HCT116 (cell line): ENCODE measurements at regions not wholly inside any gene's neighbourhood (a gene's known extent, or its start where the extent isn't known, plus 50 kb on each side); places are given as distances from the start of the nearest gene placed in this dataset.

Source experiments
- ATAC-seq: fragments of 200-7000 bp; cut with Tn5 transposase; 2 replicates; pipeline ENCODE4 v1.9.1; 2020; ENCODE audit warnings: mild to moderate bottlenecking, moderate library complexity
- BruUV-seq: library from RNA; stranded (reverse); fragments of 400-500 nt; replicated peaks from 2 replicates; lab custom pipeline; 2021; lab: Mats Ljungman, UMichigan
- CTCF ChIA-PET: fragments of 300-600 bp; sonication (Branson Sonifier 250); formaldehyde crosslinking; loops from one replicate; lab custom pipeline; 2021; ENCODE audit warnings: antibody characterized with exemption; lab: Charles Lee
- POLR2A ChIA-PET: fragments of 300-600, 350-600 bp; sonication (Branson Sonifier 250); formaldehyde crosslinking; loops from one replicate; lab custom pipeline; 2021; ENCODE audit warnings: antibody characterized with exemption; lab: Charles Lee
- RAD21 ChIA-PET, 2 experiments: fragments of 300-600 bp; sonication (Branson Sonifier 250); formaldehyde crosslinking; loops; one replicate each; lab custom pipeline; 2023; ENCODE audit warnings: low total read pairs in 2 of 2; ENCODE audit not compliant: uncharacterized antibody in 2 of 2, unreplicated experiment in 2 of 2, low non-redundant PET in 1 of 2; lab: Charles Lee
- DNase-seq: peaks from one replicate; pipeline ENCODE4 v3.0.0-alpha.2; 2010; ENCODE audit warnings: low read depth, low spot score
- H2AFZ ChIP-seq: fragments of 200-600 bp; shearing (Covaris generic), sonication (generic); 2 replicates; pipeline ENCODE4 v1.6.1; 2017; ENCODE audit warnings: low read depth, mixed run types, mixed read lengths, antibody characterized with exemption, low read length; ENCODE audit not compliant: poor library complexity, severe bottlenecking
- H3K27ac ChIP-seq: 2 replicates; pipeline ENCODE4 v1.5.1; 2012; ENCODE audit warnings: low read depth, low read length
- H3K27me3 ChIP-seq: fragments of 200-600 bp; sonication (generic); 2 replicates; pipeline ENCODE4 v1.6.1; 2016; ENCODE audit warnings: mixed run types, low read length, mixed read lengths; ENCODE audit not compliant: insufficient read depth
- H3K36me3 ChIP-seq, 2 experiments: fragments of 200-500 bp in 1 of 2; fragments of 200-600 bp in 1 of 2; sonication (Bioruptor generic) in 1 of 2; sonication (generic) in 1 of 2; 2 replicates each; pipeline versions ENCODE4 v1.5.1 to v1.6.1; 2014 to 2016; ENCODE audit warnings: low read length in 2 of 2, inconsistent platforms in 1 of 2, mixed read lengths in 1 of 2, mixed run types in 1 of 2; ENCODE audit not compliant: insufficient read depth in 2 of 2, control insufficient read depth in 1 of 2
- H3K4me1 ChIP-seq, 2 experiments: fragments of 200-600 bp in 1 of 2; sonication (generic) in 1 of 2; 2 replicates each; pipeline versions ENCODE4 v1.5.1 to v1.6.1; 2012 to 2017; ENCODE audit warnings: low read length in 2 of 2, inconsistent platforms in 1 of 2, mild to moderate bottlenecking in 1 of 2, mixed read lengths in 1 of 2, mixed run types in 1 of 2, moderate library complexity in 1 of 2; ENCODE audit not compliant: insufficient read depth in 2 of 2, control insufficient read depth in 1 of 2
- H3K4me2 ChIP-seq: fragments of 200-600 bp; sonication (generic); 2 replicates; pipeline ENCODE4 v1.6.1; 2017; ENCODE audit warnings: mixed run types, low read length, mixed read lengths
- H3K4me3 ChIP-seq, 2 experiments: fragments of 200-600 bp in 1 of 2; sonication (generic) in 1 of 2; replicated peaks in 1 of 2; 2 replicates each; pipeline ENCODE4 v1.5.1; 2011 to 2016; ENCODE audit warnings: low read length in 2 of 2, control low read depth in 1 of 2, low read depth in 1 of 2, mild to moderate bottlenecking in 1 of 2, mixed read lengths in 1 of 2, mixed run types in 1 of 2
- H3K79me2 ChIP-seq: fragments of 200-600 bp; sonication (generic); 2 replicates; pipeline ENCODE4 v1.6.1; 2017; ENCODE audit warnings: mild to moderate bottlenecking, mixed run types, low read length, moderate library complexity, mixed read lengths; ENCODE audit not compliant: insufficient read depth
- H3K9ac ChIP-seq: fragments of 200-600 bp; sonication (generic); 2 replicates; pipeline ENCODE4 v1.6.1; 2016; ENCODE audit warnings: low read length, mixed read lengths
- H3K9me2 ChIP-seq: fragments of 200-600 bp; sonication (generic), shearing (Covaris generic); 2 replicates; pipeline ENCODE4 v1.6.1; 2017; ENCODE audit warnings: mixed run types, mild to moderate bottlenecking, moderate library complexity; ENCODE audit not compliant: insufficient read depth
- H3K9me3 ChIP-seq, 2 experiments: fragments of 200-500 bp in 1 of 2; fragments of 200-600 bp in 1 of 2; sonication (Bioruptor generic) in 1 of 2; sonication (generic) in 1 of 2; 2 replicates each; pipeline ENCODE4 v1.6.1; 2014 to 2017; ENCODE audit warnings: low read length in 2 of 2, mixed read lengths in 2 of 2, inconsistent platforms in 1 of 2, low read depth in 1 of 2, mild to moderate bottlenecking in 1 of 2, mixed run types in 1 of 2, moderate library complexity in 1 of 2; ENCODE audit not compliant: control insufficient read depth in 1 of 2, insufficient read depth in 1 of 2
- H4K20me1 ChIP-seq: fragments of 200-600 bp; sonication (generic), shearing (Covaris generic); 2 replicates; pipeline ENCODE4 v1.6.1; 2017; ENCODE audit warnings: mixed run types, mild to moderate bottlenecking, moderate library complexity; ENCODE audit not compliant: insufficient read depth
- ATF3 ChIP-seq: IDR thresholded peaks from 2 replicates; pipeline ENCODE4 v1.6.1; 2012
- CEBPB ChIP-seq: IDR thresholded peaks from 2 replicates; pipeline ENCODE4 v1.6.1; 2012; ENCODE audit warnings: low read depth
- CTCF ChIP-seq, 3 experiments: fragments of 200-600 bp in 1 of 3; sonication (generic) in 1 of 3; IDR thresholded peaks in 2 of 3; conservative IDR thresholded peaks in 1 of 3; 2 replicates each; pipeline ENCODE4 v1.5.1; 2012 to 2017; ENCODE audit warnings: low read depth in 2 of 3, low read length in 2 of 3, antibody characterized with exemption in 1 of 3, borderline replicate concordance in 1 of 3, control low read depth in 1 of 3, mild to moderate bottlenecking in 1 of 3, mixed read lengths in 1 of 3, mixed run types in 1 of 3, moderate library complexity in 1 of 3; ENCODE audit not compliant: insufficient read depth in 1 of 3
- EGR1 ChIP-seq: IDR thresholded peaks from 2 replicates; pipeline ENCODE4 v1.6.1; 2012; ENCODE audit warnings: low read depth
- ELF1 ChIP-seq: IDR thresholded peaks from 2 replicates; pipeline ENCODE4 v1.6.1; 2012; ENCODE audit warnings: low read depth, borderline replicate concordance
- EZH2 ChIP-seq: fragments of 200-600 bp; sonication (generic); IDR thresholded peaks from 2 replicates; pipeline ENCODE4 v1.6.1; 2017; ENCODE audit warnings: antibody characterized with exemption, mixed run types
- EZH2phosphoT487 ChIP-seq: fragments of 200-600 bp; IDR thresholded peaks from 2 replicates; pipeline ENCODE4 v1.6.1; 2018; ENCODE audit warnings: antibody characterized with exemption, borderline replicate concordance
- FOSL1 ChIP-seq: IDR thresholded peaks from 2 replicates; pipeline ENCODE4 v1.6.1; 2012; ENCODE audit warnings: low read depth
- MAX ChIP-seq: IDR thresholded peaks from 2 replicates; pipeline ENCODE4 v1.6.1; 2012
- POLR2AphosphoS5 ChIP-seq: IDR thresholded peaks from 2 replicates; pipeline ENCODE4 v1.6.1; 2011; ENCODE audit warnings: mild to moderate bottlenecking, low read depth, low read length, moderate library complexity
- RAD21 ChIP-seq: IDR thresholded peaks from 2 replicates; pipeline ENCODE4 v1.6.1; 2012; ENCODE audit warnings: low read depth, mild to moderate bottlenecking
- SP1 ChIP-seq: IDR thresholded peaks from 2 replicates; pipeline ENCODE4 v1.6.1; 2012; ENCODE audit warnings: low read depth
- SRF ChIP-seq: IDR thresholded peaks from 2 replicates; pipeline ENCODE4 v1.6.1; 2012; ENCODE audit warnings: low read depth
- YY1 ChIP-seq: IDR thresholded peaks from 2 replicates; pipeline ENCODE4 v1.6.1; 2011; ENCODE audit warnings: low read length, low read depth, moderate library complexity, mild to moderate bottlenecking; ENCODE audit not compliant: insufficient replicate concordance; ENCODE audit errors: extremely low read depth
- ZBTB33 ChIP-seq: IDR thresholded peaks from 2 replicates; pipeline ENCODE4 v1.6.1; 2011; ENCODE audit warnings: mild to moderate bottlenecking, low read length, moderate library complexity; ENCODE audit not compliant: insufficient replicate concordance; ENCODE audit errors: extremely low read depth
- ZNF274 ChIP-seq: fragments of 200-500 bp; sonication (Bioruptor generic); IDR thresholded peaks from 2 replicates; pipeline ENCODE4 v1.6.1; 2014; ENCODE audit warnings: mild to moderate bottlenecking, low read depth, low read length, inconsistent platforms
- intact Hi-C: fragments of 100-400 bp; cut with micrococcal nuclease; formaldehyde crosslinking; loops from 2 replicates; pipeline ENCODE4 v1.10.0; 2022

- H3K9me3 ChIP-seq = peaks cover 8 to 13% of the 10 kb centered on the region in 2 experiments; a peak in 2 of 4 replicates
- ChIA-PET CTCF (no interaction called here), POLR2A (no interaction called here), RAD21 (no interaction called here)
- no peaks in the 10 kb centered on the region for H3K9me2 ChIP-seq
- no peak overlapping the region for H2AFZ ChIP-seq
- DNase-seq (no peak), ATAC-seq (no peak)
- H3K4me1 ChIP-seq = no peaks in the 10 kb centered on the region
- H3K27ac ChIP-seq = no peak overlapping the region
- H3K4me2 ChIP-seq = no peak overlapping the region
- intact Hi-C loops = no loop called here
- no peaks in the 10 kb centered on the region for H3K79me2 ChIP-seq
- H3K9ac ChIP-seq = no peak overlapping the region
- TF ChIP-seq CEBPB (no peak), YY1 (no peak), SRF (no peak), ELF1 (no peak), ZBTB33 (no peak), SP1 (no peak), EGR1 (no peak), EZH2 (no peak), POLR2AphosphoS5 (no peak)
- H3K36me3 ChIP-seq = no peaks in the 10 kb centered on the region
- no peaks in the 10 kb centered on the region for H4K20me1 ChIP-seq
- no TSS peak for BruUV-seq
- H3K4me3 ChIP-seq = no peak overlapping the region
- H3K27me3 ChIP-seq = no peaks in the 10 kb centered on the region
Observed at GRCh38 chr11:127506647-127507046, 506.1 kb upstream of the KIRREL3 start.

- Histone ChIP-seq H3K36me3 (no peaks in the 10 kb centered on the region), H3K9ac (no peak overlapping the region), H3K79me2 (no peaks in the 10 kb centered on the region), H3K9me2 (no peaks in the 10 kb centered on the region), H3K4me3 (no peak overlapping the region), H3K9me3 (peaks cover 8 to 13% of the 10 kb centered on the region in 2 experiments; a peak in 2 of 4 replicates), H3K4me2 (no peak overlapping the region), H3K27me3 (no peaks in the 10 kb centered on the region), H3K4me1 (no peaks in the 10 kb centered on the region), H2AFZ (no peak overlapping the region), H4K20me1 (no peaks in the 10 kb centered on the region), H3K27ac (no peak overlapping the region)
- intact Hi-C loops = no loop called here
- ChIA-PET RAD21 (no interaction called here), POLR2A (no interaction called here), CTCF (no interaction called here)
- no peak for TF ChIP-seq ZNF274
- TF ChIP-seq CTCF (IDR thresholded peaks at IDR 0.05 in 2 of 3, conservative IDR thresholded peaks at IDR 0.05 in 1 of 3; ENCODE audit: borderline replicate concordance in 1 of 3, insufficient read depth in 1 of 3, low read depth in 2 of 3, low read length in 2 of 3) = no peak
- no peak for TF ChIP-seq EGR1
- TF ChIP-seq ATF3 = no peak
- TF ChIP-seq MAX = no peak
- TF ChIP-seq YY1 = no peak
- no peak for TF ChIP-seq EZH2phosphoT487
- TF ChIP-seq POLR2AphosphoS5 = no peak
- TF ChIP-seq FOSL1 = no peak
- TF ChIP-seq RAD21 = no peak
- TF ChIP-seq ELF1 = no peak
- TF ChIP-seq CEBPB = no peak
- TF ChIP-seq SRF = no peak
- ATAC-seq (no peak), DNase-seq (no peak)
- BruUV-seq = no TSS peak
Observed at GRCh38 chr11:127506126-127506525, 505.6 kb upstream of the KIRREL3 start.
